Ascending aorta (tissue), 2 donors: ENCODE measurements at regions not wholly inside any gene's neighbourhood (a gene's known extent, or its start where the extent isn't known, plus 50 kb on each side); places are given as distances from the start of the nearest gene placed in this dataset.

Experiments used
- DNase-seq, 2 donors: peaks; one replicate each; pipeline ENCODE4 v3.0.0-alpha.2; 2019; ENCODE audit warnings: low spot score in 2 of 2
- H3K27ac ChIP-seq, 2 donors: fragments of 200-600 bp; sonication (generic); one replicate each; pipeline ENCODE4 v1.5.1; 2016 to 2017; ENCODE audit warnings: mild to moderate bottlenecking in 1 of 2
- H3K27me3 ChIP-seq: fragments of 200-600 bp; sonication (generic); one replicate; pipeline ENCODE4 v1.5.1; 2017
- H3K36me3 ChIP-seq, 2 donors: fragments of 200-600 bp; sonication (generic); one replicate each; pipeline ENCODE4 v1.5.1; 2016
- H3K4me1 ChIP-seq, 2 donors: fragments of 200-600 bp; sonication (generic); one replicate each; pipeline ENCODE4 v1.5.1; 2016 to 2017; ENCODE audit warnings: mild to moderate bottlenecking in 1 of 2
- H3K4me3 ChIP-seq, 2 donors: fragments of 200-600 bp; sonication (generic); one replicate each; pipeline ENCODE4 v1.5.1; 2016 to 2017; ENCODE audit warnings: mild to moderate bottlenecking in 1 of 2
- H3K9me3 ChIP-seq, 2 donors: fragments of 200-600 bp; sonication (generic); one replicate each; pipeline ENCODE4 v1.5.1; 2016
- CTCF ChIP-seq, 3 experiments: fragments of 200-600 bp in 2 of 3; fragments of 450-650 bp in 1 of 3; sonication (generic) in 2 of 3; IDR thresholded peaks; one replicate each; pipeline ENCODE4 v1.5.1; 2016 to 2019; ENCODE audit warnings: antibody characterized with exemption in 3 of 3, mild to moderate bottlenecking in 1 of 3, moderate library complexity in 1 of 3
- intact Hi-C: fragments of 100-400 bp; cut with DNase I; formaldehyde crosslinking; loops from one replicate; pipeline ENCODE4 v1.15.1; 2023

- no peaks in the 10 kb centered on the region for H3K36me3 ChIP-seq
- no peaks in the 10 kb centered on the region for H3K27me3 ChIP-seq
- intact Hi-C loops: no loop called here
- no peak for TF ChIP-seq CTCF (IDR thresholded peaks at IDR 0.05)
- no peaks in the 10 kb centered on the region for H3K9me3 ChIP-seq
- H3K4me1 ChIP-seq: no peaks in the 10 kb centered on the region
- no peak for DNase-seq
- H3K4me3 ChIP-seq: no peak overlapping the region
- H3K27ac ChIP-seq: no peak overlapping the region
These were observed 507.9 kb downstream of the PCDH7 start for GRCh38 chr4:31228068-31228467.

- Histone ChIP-seq H3K9me3 (no peaks in the 10 kb centered on the region), H3K27ac (no peak overlapping the region), H3K4me1 (no peaks in the 10 kb centered on the region), H3K36me3 (no peaks in the 10 kb centered on the region), H3K4me3 (no peak overlapping the region), H3K27me3 (no peaks in the 10 kb centered on the region)
- intact Hi-C loops: no loop called here
- DNase-seq: no peak
- no peak for TF ChIP-seq CTCF (IDR thresholded peaks at IDR 0.05)
These were observed 510.4 kb downstream of the PCDH7 start for GRCh38 chr4:31230594-31230993.

- H3K27me3 ChIP-seq: no peaks in the 10 kb centered on the region
- H3K4me3 ChIP-seq: no peak overlapping the region
- no peaks in the 10 kb centered on the region for H3K36me3 ChIP-seq
- intact Hi-C loops: no loop called here
- H3K4me1 ChIP-seq: no peaks in the 10 kb centered on the region
- no peak for TF ChIP-seq CTCF (IDR thresholded peaks at IDR 0.05)
- DNase-seq: no peak
- H3K27ac ChIP-seq: no peak overlapping the region
- peaks cover 7 to 15% of the 10 kb centered on the region in 2 donors for H3K9me3 ChIP-seq
These were observed 514.3 kb downstream of the PCDH7 start for GRCh38 chr4:31234494-31234893.

- no peak for TF ChIP-seq CTCF (IDR thresholded peaks at IDR 0.05)
- intact Hi-C loops: no loop called here
- Histone ChIP-seq H3K36me3 (no peaks in the 10 kb centered on the region), H3K27me3 (no peaks in the 10 kb centered on the region), H3K4me3 (no peak overlapping the region), H3K4me1 (no peaks in the 10 kb centered on the region), H3K27ac (no peak overlapping the region), H3K9me3 (peaks cover 7 to 15% of the 10 kb centered on the region in 2 donors)
- no peak for DNase-seq
These were observed 514.7 kb downstream of the PCDH7 start for GRCh38 chr4:31234901-31235300.

- no peak for TF ChIP-seq CTCF (IDR thresholded peaks at IDR 0.05)
- no peak for DNase-seq
- intact Hi-C loops: no loop called here
- Histone ChIP-seq H3K9me3 (peaks cover 7 to 15% of the 10 kb centered on the region in 2 donors), H3K4me3 (no peak overlapping the region), H3K27me3 (no peaks in the 10 kb centered on the region), H3K27ac (no peak overlapping the region), H3K4me1 (no peaks in the 10 kb centered on the region), H3K36me3 (no peaks in the 10 kb centered on the region)
These were observed 516.0 kb downstream of the PCDH7 start for GRCh38 chr4:31236020-31236638.
